GM12873 (cell line): ENCODE measurements at regions not wholly inside any gene's neighbourhood (a gene's known extent, or its start where the extent isn't known, plus 50 kb on each side); places are given as distances from the start of the nearest gene placed in this dataset.

ENCODE experiments used
- CTCF ChIP-seq: IDR thresholded peaks from 2 replicates; pipeline ENCODE4 v1.5.1; 2012; ENCODE audit warnings: low read depth, mild to moderate bottlenecking, moderate library complexity, low read length, control low read depth; ENCODE audit not compliant: insufficient read depth; ENCODE audit errors: missing control alignments

- TF ChIP-seq CTCF: no peak
Measured at GRCh38 chr11:24386546-24387397, 110.1 kb upstream of the LUZP2 start.

- TF ChIP-seq CTCF: no peak
Measured at GRCh38 chr11:24389575-24389974, 107.3 kb upstream of the LUZP2 start.

GRCh38 chr11:24390016-24390415, 106.8 kb upstream of the LUZP2 start:
- no peak for TF ChIP-seq CTCF

GRCh38 chr11:24390762-24391161, 106.1 kb upstream of the LUZP2 start:
- no peak for TF ChIP-seq CTCF

DNA sequence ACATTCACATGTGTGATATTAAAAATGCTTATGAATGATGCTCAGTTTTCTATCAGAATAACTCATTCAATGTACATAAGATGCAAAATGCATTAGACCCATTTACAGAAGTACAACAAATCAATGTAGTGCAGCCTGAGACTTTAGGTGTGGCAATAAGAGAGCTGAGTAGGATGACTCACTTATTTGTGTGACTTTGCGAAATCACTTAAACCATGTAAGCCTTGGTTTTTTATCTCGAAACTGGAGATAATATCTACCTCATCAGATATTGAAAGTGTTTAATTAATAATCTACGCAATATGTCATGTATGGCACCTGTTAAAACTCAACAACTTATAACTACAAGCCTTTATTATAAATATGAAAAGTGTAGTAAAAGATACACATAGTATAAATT, 105.7 kb upstream of the LUZP2 start:
- TF ChIP-seq CTCF: no peak

- no peak for TF ChIP-seq CTCF
Measured at GRCh38 chr11:24400059-24400665, 96.7 kb upstream of the LUZP2 start.

GRCh38 chr11:24406389-24406788, 90.5 kb upstream of the LUZP2 start:
- no peak for TF ChIP-seq CTCF
